ENCODE measurements at regions not wholly inside any gene's neighbourhood (a gene's known extent, or its start where the extent isn't known, plus 50 kb on each side); places are given as distances from the start of the nearest gene placed in this dataset.

- TF ChIP-seq CTCF (IDR thresholded peaks at IDR 0.05; ENCODE audit: low read length, missing control alignments) = no peak
These were observed 323.3 kb upstream of the ZC3H12C start for GRCh38 chr11:109769858-109770257.

GRCh38 chr11:109770323-109770722, 322.9 kb upstream of the ZC3H12C start:
- DNase-seq (ENCODE audit: low read depth) = no peak
- no peak overlapping the region for H3K4me3 ChIP-seq (replicated peaks; ENCODE audit: low read depth, low read length)
- no peak for TF ChIP-seq CTCF (IDR thresholded peaks at IDR 0.05; ENCODE audit: low read length, missing control alignments)

More at GRCh38 chr11:109769858-109770257, 323.3 kb upstream of the ZC3H12C start:
- no peak for DNase-seq (ENCODE audit: low read depth)
- H3K4me3 ChIP-seq (replicated peaks; ENCODE audit: low read depth, low read length) = no peak overlapping the region

GRCh38 chr11:109772892-109773291, 320.3 kb upstream of the ZC3H12C start:
- no peak overlapping the region for H3K4me3 ChIP-seq (replicated peaks; ENCODE audit: low read depth, low read length)
- no peak for DNase-seq (ENCODE audit: low read depth)
- TF ChIP-seq CTCF (IDR thresholded peaks at IDR 0.05; ENCODE audit: low read length, missing control alignments) = no peak

- TF ChIP-seq CTCF (IDR thresholded peaks at IDR 0.05; ENCODE audit: low read length, missing control alignments) = no peak
- H3K4me3 ChIP-seq (replicated peaks; ENCODE audit: low read depth, low read length) = no peak overlapping the region
- DNase-seq (ENCODE audit: low read depth) = no peak
These were observed 317.5 kb upstream of the ZC3H12C start for GRCh38 chr11:109775686-109776085.

GRCh38 chr11:109783014-109783413, 310.2 kb upstream of the ZC3H12C start:
- no peak for DNase-seq (ENCODE audit: low read depth)
- no peak for TF ChIP-seq CTCF (IDR thresholded peaks at IDR 0.05; ENCODE audit: low read length, missing control alignments)
- H3K4me3 ChIP-seq (replicated peaks; ENCODE audit: low read depth, low read length) = no peak overlapping the region

GRCh38 chr11:109783840-109784239, 309.4 kb upstream of the ZC3H12C start:
- DNase-seq (ENCODE audit: low read depth) = no peak
- H3K4me3 ChIP-seq (replicated peaks; ENCODE audit: low read depth, low read length) = no peak overlapping the region
- TF ChIP-seq CTCF (IDR thresholded peaks at IDR 0.05; ENCODE audit: low read length, missing control alignments) = no peak

- H3K4me3 ChIP-seq (replicated peaks; ENCODE audit: low read depth, low read length) = no peak overlapping the region
- no peak for DNase-seq (ENCODE audit: low read depth)
- TF ChIP-seq CTCF (IDR thresholded peaks at IDR 0.05; ENCODE audit: low read length, missing control alignments) = no peak
These were observed 308.7 kb upstream of the ZC3H12C start for GRCh38 chr11:109784536-109784935.
